ENCODE measurements at regions not wholly inside any gene's neighbourhood (a gene's known extent, or its start where the extent isn't known, plus 50 kb on each side); places are given as distances from the start of the nearest gene placed in this dataset.
A peak's percentile ranks its signal among the peaks of the same experiment; 100 is the strongest.

- TF ChIP-seq CTCF (IDR thresholded peaks at IDR 0.05; ENCODE audit: insufficient read depth, low read length, severe bottlenecking), result no peak
- Histone ChIP-seq H3K4me3 (ENCODE audit: low read depth, low read length) (no peak overlapping the region), H3K27me3 (ENCODE audit: control insufficient read depth, insufficient read depth, low read length) (no peaks in the 10 kb centered on the region), H3K36me3 (ENCODE audit: control insufficient read depth, insufficient read depth, low read length) (no peaks in the 10 kb centered on the region)
- FAIRE-seq (no peak), DNase-seq (ENCODE audit: low read depth) (no peak)
Observed at GRCh38 chr13:64845110-64845509, 2385.0 kb downstream of the PCDH9 start.

- peak; percentile 2 for DNase-seq (ENCODE audit: low read depth)
Observed at GRCh38 chr13:64819081-64819480, 2411.1 kb downstream of the PCDH9 start.

GRCh38 chr13:64817691-64818090 is 2412.4 kb downstream of the PCDH9 start:
- FAIRE-seq (no peak), DNase-seq (ENCODE audit: low read depth) (peak; percentile 4)
- no peak overlapping the region for H3K4me3 ChIP-seq (ENCODE audit: low read depth, low read length)
- TF ChIP-seq CTCF (IDR thresholded peaks at IDR 0.05; ENCODE audit: insufficient read depth, low read length, severe bottlenecking), result no peak
- no peaks in the 10 kb centered on the region for H3K36me3 ChIP-seq (ENCODE audit: control insufficient read depth, insufficient read depth, low read length)
- H3K27me3 ChIP-seq (ENCODE audit: control insufficient read depth, insufficient read depth, low read length), result no peaks in the 10 kb centered on the region

More at GRCh38 chr13:64819081-64819480, 2411.1 kb downstream of the PCDH9 start:
- no peaks in the 10 kb centered on the region for H3K27me3 ChIP-seq (ENCODE audit: control insufficient read depth, insufficient read depth, low read length)
- no peak overlapping the region for H3K4me3 ChIP-seq (ENCODE audit: low read depth, low read length)
- H3K36me3 ChIP-seq (ENCODE audit: control insufficient read depth, insufficient read depth, low read length), result no peaks in the 10 kb centered on the region
- TF ChIP-seq CTCF (IDR thresholded peaks at IDR 0.05; ENCODE audit: insufficient read depth, low read length, severe bottlenecking), result no peak
- FAIRE-seq, result no peak

GRCh38 chr13:64810750-64811149 is 2419.4 kb downstream of the PCDH9 start:
- Histone ChIP-seq H3K27me3 (ENCODE audit: control insufficient read depth, insufficient read depth, low read length) (no peaks in the 10 kb centered on the region), H3K4me3 (ENCODE audit: low read depth, low read length) (no peak overlapping the region), H3K36me3 (ENCODE audit: control insufficient read depth, insufficient read depth, low read length) (no peaks in the 10 kb centered on the region)
- no peak for TF ChIP-seq CTCF (IDR thresholded peaks at IDR 0.05; ENCODE audit: insufficient read depth, low read length, severe bottlenecking)
- FAIRE-seq (no peak), DNase-seq (ENCODE audit: low read depth) (peak; percentile 23)

- FAIRE-seq (no peak), DNase-seq (ENCODE audit: low read depth) (no peak)
- Histone ChIP-seq H3K27me3 (ENCODE audit: control insufficient read depth, insufficient read depth, low read length) (no peaks in the 10 kb centered on the region), H3K4me3 (ENCODE audit: low read depth, low read length) (no peak overlapping the region), H3K36me3 (ENCODE audit: control insufficient read depth, insufficient read depth, low read length) (no peaks in the 10 kb centered on the region)
- TF ChIP-seq CTCF (IDR thresholded peaks at IDR 0.05; ENCODE audit: insufficient read depth, low read length, severe bottlenecking), result no peak
Observed at GRCh38 chr13:64808704-64809103, 2421.4 kb downstream of the PCDH9 start.

- no peaks in the 10 kb centered on the region for H3K27me3 ChIP-seq (ENCODE audit: control insufficient read depth, insufficient read depth, low read length)
- TF ChIP-seq CTCF (IDR thresholded peaks at IDR 0.05; ENCODE audit: insufficient read depth, low read length, severe bottlenecking), result no peak
- DNase-seq (ENCODE audit: low read depth) (no peak), FAIRE-seq (no peak)
- no peaks in the 10 kb centered on the region for H3K36me3 ChIP-seq (ENCODE audit: control insufficient read depth, insufficient read depth, low read length)
- no peak overlapping the region for H3K4me3 ChIP-seq (ENCODE audit: low read depth, low read length)
Observed at GRCh38 chr13:64801768-64802167, 2428.4 kb downstream of the PCDH9 start.
